ENCODE measurements at regions not wholly inside any gene's neighbourhood (a gene's known extent, or its start where the extent isn't known, plus 50 kb on each side); places are given as distances from the start of the nearest gene placed in this dataset.

GRCh38 chr12:127400221-127400620, 866.7 kb upstream of the TMEM132C start (continued):
- TF ChIP-seq, protein P1, sequence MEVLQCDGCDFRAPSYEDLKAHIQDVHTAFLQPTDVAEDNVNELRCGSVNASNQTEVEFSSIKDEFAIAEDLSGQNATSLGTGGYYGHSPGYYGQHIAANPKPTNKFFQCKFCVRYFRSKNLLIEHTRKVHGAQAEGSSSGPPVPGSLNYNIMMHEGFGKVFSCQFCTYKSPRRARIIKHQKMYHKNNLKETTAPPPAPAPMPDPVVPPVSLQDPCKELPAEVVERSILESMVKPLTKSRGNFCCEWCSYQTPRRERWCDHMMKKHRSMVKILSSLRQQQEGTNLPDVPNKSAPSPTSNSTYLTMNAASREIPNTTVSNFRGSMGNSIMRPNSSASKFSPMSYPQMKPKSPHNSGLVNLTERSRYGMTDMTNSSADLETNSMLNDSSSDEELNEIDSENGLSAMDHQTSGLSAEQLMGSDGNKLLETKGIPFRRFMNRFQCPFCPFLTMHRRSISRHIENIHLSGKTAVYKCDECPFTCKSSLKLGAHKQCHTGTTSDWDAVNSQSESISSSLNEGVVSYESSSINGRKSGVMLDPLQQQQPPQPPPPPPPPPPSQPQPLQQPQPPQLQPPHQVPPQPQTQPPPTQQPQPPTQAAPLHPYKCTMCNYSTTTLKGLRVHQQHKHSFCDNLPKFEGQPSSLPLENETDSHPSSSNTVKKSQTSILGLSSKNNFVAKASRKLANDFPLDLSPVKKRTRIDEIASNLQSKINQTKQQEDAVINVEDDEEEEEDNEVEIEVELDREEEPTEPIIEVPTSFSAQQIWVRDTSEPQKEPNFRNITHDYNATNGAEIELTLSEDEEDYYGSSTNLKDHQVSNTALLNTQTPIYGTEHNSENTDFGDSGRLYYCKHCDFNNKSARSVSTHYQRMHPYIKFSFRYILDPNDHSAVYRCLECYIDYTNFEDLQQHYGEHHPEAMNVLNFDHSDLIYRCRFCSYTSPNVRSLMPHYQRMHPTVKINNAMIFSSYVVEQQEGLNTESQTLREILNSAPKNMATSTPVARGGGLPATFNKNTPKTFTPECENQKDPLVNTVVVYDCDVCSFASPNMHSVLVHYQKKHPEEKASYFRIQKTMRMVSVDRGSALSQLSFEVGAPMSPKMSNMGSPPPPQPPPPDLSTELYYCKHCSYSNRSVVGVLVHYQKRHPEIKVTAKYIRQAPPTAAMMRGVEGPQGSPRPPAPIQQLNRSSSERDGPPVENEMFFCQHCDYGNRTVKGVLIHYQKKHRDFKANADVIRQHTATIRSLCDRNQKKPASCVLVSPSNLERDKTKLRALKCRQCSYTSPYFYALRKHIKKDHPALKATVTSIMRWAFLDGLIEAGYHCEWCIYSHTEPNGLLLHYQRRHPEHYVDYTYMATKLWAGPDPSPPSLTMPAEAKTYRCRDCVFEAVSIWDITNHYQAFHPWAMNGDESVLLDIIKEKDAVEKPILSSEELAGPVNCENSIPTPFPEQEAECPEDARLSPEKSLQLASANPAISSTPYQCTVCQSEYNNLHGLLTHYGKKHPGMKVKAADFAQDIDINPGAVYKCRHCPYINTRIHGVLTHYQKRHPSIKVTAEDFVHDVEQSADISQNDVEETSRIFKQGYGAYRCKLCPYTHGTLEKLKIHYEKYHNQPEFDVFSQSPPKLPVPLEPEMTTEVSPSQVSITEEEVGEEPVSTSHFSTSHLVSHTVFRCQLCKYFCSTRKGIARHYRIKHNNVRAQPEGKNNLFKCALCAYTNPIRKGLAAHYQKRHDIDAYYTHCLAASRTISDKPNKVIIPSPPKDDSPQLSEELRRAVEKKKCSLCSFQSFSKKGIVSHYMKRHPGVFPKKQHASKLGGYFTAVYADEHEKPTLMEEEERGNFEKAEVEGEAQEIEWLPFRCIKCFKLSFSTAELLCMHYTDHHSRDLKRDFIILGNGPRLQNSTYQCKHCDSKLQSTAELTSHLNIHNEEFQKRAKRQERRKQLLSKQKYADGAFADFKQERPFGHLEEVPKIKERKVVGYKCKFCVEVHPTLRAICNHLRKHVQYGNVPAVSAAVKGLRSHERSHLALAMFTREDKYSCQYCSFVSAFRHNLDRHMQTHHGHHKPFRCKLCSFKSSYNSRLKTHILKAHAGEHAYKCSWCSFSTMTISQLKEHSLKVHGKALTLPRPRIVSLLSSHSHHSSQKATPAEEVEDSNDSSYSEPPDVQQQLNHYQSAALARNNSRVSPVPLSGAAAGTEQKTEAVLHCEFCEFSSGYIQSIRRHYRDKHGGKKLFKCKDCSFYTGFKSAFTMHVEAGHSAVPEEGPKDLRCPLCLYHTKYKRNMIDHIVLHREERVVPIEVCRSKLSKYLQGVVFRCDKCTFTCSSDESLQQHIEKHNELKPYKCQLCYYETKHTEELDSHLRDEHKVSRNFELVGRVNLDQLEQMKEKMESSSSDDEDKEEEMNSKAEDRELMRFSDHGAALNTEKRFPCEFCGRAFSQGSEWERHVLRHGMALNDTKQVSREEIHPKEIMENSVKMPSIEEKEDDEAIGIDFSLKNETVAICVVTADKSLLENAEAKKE (CRISPR knock-in tag; IDR thresholded peaks at IDR 0.05), result no peak
- TF ChIP-seq STAT1 (IDR thresholded peaks at IDR 0.05; ENCODE audit: unreplicated experiment), result no peak

DNA sequence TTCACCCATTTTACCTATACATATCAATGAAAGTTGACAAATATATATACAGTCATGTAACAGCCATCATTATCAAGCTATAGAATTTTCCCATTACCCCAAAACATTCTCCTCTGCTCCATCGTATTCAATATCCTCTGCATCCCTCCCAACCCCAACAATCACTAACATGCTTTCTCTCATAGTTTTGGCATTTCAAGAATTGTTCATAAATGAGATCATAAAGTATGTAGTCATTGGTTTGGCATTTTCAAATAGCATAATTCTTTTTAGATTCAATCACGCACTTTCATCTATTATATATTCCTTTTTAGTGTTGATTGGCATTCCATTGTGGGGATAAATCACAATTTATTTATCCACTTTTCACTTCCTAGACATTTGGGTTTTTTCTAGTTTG, 866.0 kb upstream of the TMEM132C start:
- no peak for DNase-seq (ENCODE audit: low spot score)
- no peaks in the 10 kb centered on the region for H3K79me2 ChIP-seq (replicated peaks; ENCODE audit: insufficient read depth)
- no peak overlapping the region for H3K27ac ChIP-seq (ENCODE audit: low read depth)
- peaks cover 94% of the 10 kb centered on the region for H3K9me3 Mint-ChIP-seq
- ATAC-seq, result no peak
- peaks cover 33% of the 10 kb centered on the region; the same call in 2 of the 3 replicates for H3K36me3 Mint-ChIP-seq (ENCODE audit: low read depth)
- no peaks in the 10 kb centered on the region for H3K27me3 ChIP-seq (ENCODE audit: insufficient read depth)
- no peaks in the 10 kb centered on the region for H3K36me3 ChIP-seq (ENCODE audit: insufficient read depth)
- no peak overlapping the region for H2AFZ ChIP-seq
- H3K4me3 ChIP-seq, result no peak overlapping the region
- no peaks in the 10 kb centered on the region for H3K9me2 ChIP-seq (ENCODE audit: insufficient read depth)
- H3F3A ChIP-seq (replicated peaks; ENCODE audit: low read depth), result no peaks in the 10 kb centered on the region
- H3K4me1 Mint-ChIP-seq, result no peaks in the 10 kb centered on the region
- H3K27me3 Mint-ChIP-seq (ENCODE audit: insufficient read depth, low read depth, poor library complexity), result peaks cover 1% of the 10 kb centered on the region
- no peak overlapping the region for H3K4me2 ChIP-seq
- no peaks in the 10 kb centered on the region for H3K4me1 ChIP-seq (ENCODE audit: insufficient read depth)
- H4K20me1 ChIP-seq (replicated peaks; ENCODE audit: insufficient read depth), result no peaks in the 10 kb centered on the region
- H3K4me3 Mint-ChIP-seq, result no peak overlapping the region
- H3K27ac Mint-ChIP-seq, result no peak overlapping the region
- no peak for TF ChIP-seq EZH2 (IDR thresholded peaks at IDR 0.05; ENCODE audit: low read depth, unreplicated experiment)
- TF ChIP-seq, protein P1 (CRISPR knock-in tag; IDR thresholded peaks at IDR 0.05), result no peak
- TF ChIP-seq REST (IDR thresholded peaks at IDR 0.05; ENCODE audit: unreplicated experiment), result no peak
